B cell (primary cell): ENCODE measurements at regions not wholly inside any gene's neighbourhood (a gene's known extent, or its start where the extent isn't known, plus 50 kb on each side); places are given as distances from the start of the nearest gene placed in this dataset.

ENCODE experiments used
- ATAC-seq: fragments of 200-7000 bp; cut with Tn5 transposase; one replicate; pipeline ENCODE4 v1.10.0; 2021; ENCODE audit warnings: low read depth, mild to moderate bottlenecking, moderate number of reproducible peaks, moderate library complexity
- CTCF ChIA-PET: fragments of 350-600 bp; sonication (Branson Sonifier 250); formaldehyde crosslinking; loops from one replicate; lab custom pipeline; 2021; ENCODE audit warnings: antibody characterized with exemption, inconsistent platforms; lab: Charles Lee
- POLR2A ChIA-PET: fragments of 350-600 bp; sonication (Branson Sonifier 250); formaldehyde crosslinking; loops from one replicate; lab custom pipeline; 2021; ENCODE audit warnings: antibody characterized with exemption; lab: Charles Lee
- DNase-seq: peaks from one replicate; pipeline ENCODE4 v3.0.0; 2013
- H2AFZ ChIP-seq: 2 replicates; pipeline ENCODE4 v1.6.1; 2012; ENCODE audit warnings: mild to moderate bottlenecking, low read depth, low read length; ENCODE audit not compliant: insufficient read depth, poor library complexity, severe bottlenecking
- H3K27ac ChIP-seq, 2 donors: 1 replicate in 1 of 2; 2 replicates in 1 of 2; pipeline ENCODE4 v1.5.1; 2012 to 2013; ENCODE audit warnings: low read length in 2 of 2, mild to moderate bottlenecking in 2 of 2, moderate library complexity in 1 of 2
- H3K27me3 ChIP-seq, 4 experiments: fragments of 200-600 bp in 1 of 4; sonication (generic) in 1 of 4; replicated peaks in 1 of 4; 1 replicate in 2 of 4; 2 replicates in 2 of 4; pipeline versions ENCODE4 v1.6.1 to v1.7.0; 2013 to 2016; ENCODE audit warnings: low read length in 3 of 4, mild to moderate bottlenecking in 2 of 4, mixed read lengths in 1 of 4, moderate library complexity in 1 of 4; ENCODE audit not compliant: insufficient read depth in 4 of 4, control insufficient read depth in 3 of 4; ENCODE audit errors: control extremely low read depth in 1 of 4
- H3K36me3 ChIP-seq, 2 experiments: replicated peaks in 1 of 2; 1 replicate in 1 of 2; 2 replicates in 1 of 2; pipeline versions ENCODE4 v1.6.1 to v1.7.1; 2013; ENCODE audit warnings: low read length in 1 of 2; ENCODE audit not compliant: insufficient read depth in 2 of 2, control insufficient read depth in 1 of 2; ENCODE audit errors: control extremely low read depth in 1 of 2, extremely low read depth in 1 of 2
- H3K4me1 ChIP-seq, 2 donors: fragments of 200-600 bp in 1 of 2; sonication (generic) in 1 of 2; 1 replicate in 1 of 2; 2 replicates in 1 of 2; pipeline versions ENCODE4 v1.5.1 to v1.6.1; 2013 to 2017; ENCODE audit warnings: low read length in 2 of 2; ENCODE audit not compliant: control insufficient read depth in 2 of 2, insufficient read depth in 2 of 2
- H3K4me2 ChIP-seq: replicated peaks from 2 replicates; pipeline ENCODE3; 2012; ENCODE audit warnings: mild to moderate bottlenecking, low read depth, low read length; ENCODE audit not compliant: poor library complexity, severe bottlenecking
- H3K4me3 ChIP-seq, 5 experiments: fragments of 200-600 bp in 1 of 5; sonication (generic) in 1 of 5; 1 replicate in 3 of 5; 2 replicates in 2 of 5; pipeline versions ENCODE4 v1.5.1 to v1.7.0; 2011 to 2016; ENCODE audit warnings: low read length in 4 of 5, mild to moderate bottlenecking in 4 of 5, low read depth in 2 of 5, control low read depth in 1 of 5, moderate library complexity in 1 of 5; ENCODE audit not compliant: insufficient read depth in 1 of 5; ENCODE audit errors: control extremely low read depth in 1 of 5, extremely low read depth in 1 of 5
- H3K79me2 ChIP-seq: fragments of 200-600 bp; sonication (generic); one replicate; pipeline ENCODE4 v1.6.0; 2016; ENCODE audit warnings: low read length; ENCODE audit not compliant: control insufficient read depth, insufficient read depth
- H3K9ac ChIP-seq: fragments of 200-600 bp; sonication (generic); 2 replicates; pipeline ENCODE4 v1.6.1; 2017; ENCODE audit warnings: mild to moderate bottlenecking, low read length, moderate library complexity
- H3K9me3 ChIP-seq, 3 donors: one replicate each; pipeline versions ENCODE4 v1.6.1 to v1.7.1; 2013; ENCODE audit warnings: low read length in 2 of 3; ENCODE audit not compliant: control insufficient read depth in 2 of 3, insufficient read depth in 1 of 3; ENCODE audit errors: control extremely low read depth in 1 of 3
- H4K20me1 ChIP-seq: 2 replicates; pipeline ENCODE4 v1.6.0; 2012; ENCODE audit warnings: mild to moderate bottlenecking, low read length; ENCODE audit not compliant: insufficient read depth, control insufficient read depth, poor library complexity, severe bottlenecking
- H3K27ac Mint-ChIP-seq: one replicate; pipeline ENCODE4 v1.8.0; 2021; ENCODE audit warnings: mixed read lengths
- H3K27me3 Mint-ChIP-seq: one replicate; pipeline ENCODE4 v1.8.0; 2021; ENCODE audit warnings: mixed read lengths
- H3K4me1 Mint-ChIP-seq: one replicate; pipeline ENCODE4 v1.8.0; 2021; ENCODE audit warnings: mixed read lengths
- H3K4me3 Mint-ChIP-seq: one replicate; pipeline ENCODE4 v1.8.0; 2021; ENCODE audit warnings: mixed read lengths
- H3K9me3 Mint-ChIP-seq: one replicate; pipeline ENCODE4 v1.8.0; 2022; ENCODE audit warnings: mixed read lengths; ENCODE audit not compliant: insufficient read depth
- EZH2 ChIP-seq: IDR thresholded peaks from 2 replicates; pipeline ENCODE4 v1.6.1; 2012; ENCODE audit warnings: borderline replicate concordance, low read depth, mild to moderate bottlenecking, moderate library complexity, low read length; ENCODE audit not compliant: insufficient read depth, poor library complexity, severe bottlenecking
- WGBS: methylation state at CpG from one replicate; pipeline ENCODE4 v1.1.5; 2013; ENCODE audit warnings: missing lambda C conversion rate; ENCODE audit not compliant: insufficient coverage; 5-methylcytosine and 5-hydroxymethylcytosine counted together
- intact Hi-C: fragments of 100-400 bp; cut with micrococcal nuclease; formaldehyde crosslinking; loops from one replicate; pipeline ENCODE4 v1.10.0; 2022
- TF ChIP-seq, protein P1 (sequence below): fragments of 200-600 bp; IDR thresholded peaks from one replicate; pipeline ENCODE4 v1.8.0; 2022; ENCODE audit warnings: antibody characterized with exemption, mild to moderate bottlenecking

DNA sequence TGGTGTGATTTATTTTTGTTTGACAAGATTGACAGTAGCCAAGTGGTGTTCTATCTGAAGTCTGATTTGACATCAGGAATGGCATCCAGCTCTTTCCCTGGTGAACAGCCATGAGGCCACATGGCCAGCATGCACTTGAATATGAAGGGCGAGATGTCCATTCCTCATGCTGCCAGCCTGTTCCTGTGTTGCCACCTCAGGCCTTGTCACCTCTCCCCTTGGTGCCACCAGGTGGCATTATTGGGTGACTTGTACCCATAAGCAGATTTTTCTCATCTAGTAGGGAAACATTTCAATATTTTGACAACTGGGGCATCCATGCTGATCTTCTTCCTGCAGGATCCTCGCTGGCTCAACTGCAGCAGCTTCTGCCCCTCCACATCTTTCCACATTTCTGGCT lies 199.1 kb downstream of the ERMARD start:
- H2AFZ ChIP-seq, result no peak overlapping the region
- no peaks in the 10 kb centered on the region for H3K79me2 ChIP-seq
- TF ChIP-seq EZH2, result no peak
- TF ChIP-seq, protein P1, sequence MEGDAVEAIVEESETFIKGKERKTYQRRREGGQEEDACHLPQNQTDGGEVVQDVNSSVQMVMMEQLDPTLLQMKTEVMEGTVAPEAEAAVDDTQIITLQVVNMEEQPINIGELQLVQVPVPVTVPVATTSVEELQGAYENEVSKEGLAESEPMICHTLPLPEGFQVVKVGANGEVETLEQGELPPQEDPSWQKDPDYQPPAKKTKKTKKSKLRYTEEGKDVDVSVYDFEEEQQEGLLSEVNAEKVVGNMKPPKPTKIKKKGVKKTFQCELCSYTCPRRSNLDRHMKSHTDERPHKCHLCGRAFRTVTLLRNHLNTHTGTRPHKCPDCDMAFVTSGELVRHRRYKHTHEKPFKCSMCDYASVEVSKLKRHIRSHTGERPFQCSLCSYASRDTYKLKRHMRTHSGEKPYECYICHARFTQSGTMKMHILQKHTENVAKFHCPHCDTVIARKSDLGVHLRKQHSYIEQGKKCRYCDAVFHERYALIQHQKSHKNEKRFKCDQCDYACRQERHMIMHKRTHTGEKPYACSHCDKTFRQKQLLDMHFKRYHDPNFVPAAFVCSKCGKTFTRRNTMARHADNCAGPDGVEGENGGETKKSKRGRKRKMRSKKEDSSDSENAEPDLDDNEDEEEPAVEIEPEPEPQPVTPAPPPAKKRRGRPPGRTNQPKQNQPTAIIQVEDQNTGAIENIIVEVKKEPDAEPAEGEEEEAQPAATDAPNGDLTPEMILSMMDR, result peak; percentile 36
- DNase-seq (peak; percentile 40), ATAC-seq (no peak)
- H3K27ac ChIP-seq, result no peak overlapping the region
- Mint-ChIP-seq H3K27ac (no peak overlapping the region), H3K9me3 (no peaks in the 10 kb centered on the region), H3K4me3 (no peak overlapping the region), H3K27me3 (peaks cover under 1% of the 10 kb centered on the region), H3K4me1 (peaks cover 6% of the 10 kb centered on the region)
- WGBS, result 79% methylated on average over 2 of the region's 2 CpGs
- no peaks in the 10 kb centered on the region for H3K9me3 ChIP-seq
- POLR2A ChIA-PET, result no interaction called here
- no peak overlapping the region for H3K4me3 ChIP-seq
- CTCF ChIA-PET, result interaction anchor here (0.6 to 2.2 kb wide), 7 partner anchors 9 to 579 kb away, joined by 3 to 14 read pairs (median 5); partner anchors contain the start of gene DLL1
- intact Hi-C loops, result loop anchor here (1.0 to 10.0 kb wide), 3 partner anchors 134 to 567 kb away; partner anchors contain the start of gene DLL1
- H4K20me1 ChIP-seq, result no peaks in the 10 kb centered on the region
- no peaks in the 10 kb centered on the region for H3K4me1 ChIP-seq
- H3K36me3 ChIP-seq, result no peaks in the 10 kb centered on the region
- H3K27me3 ChIP-seq, result no peaks in the 10 kb centered on the region
- no peak overlapping the region for H3K4me2 ChIP-seq
- H3K9ac ChIP-seq, result no peak overlapping the region

DNA sequence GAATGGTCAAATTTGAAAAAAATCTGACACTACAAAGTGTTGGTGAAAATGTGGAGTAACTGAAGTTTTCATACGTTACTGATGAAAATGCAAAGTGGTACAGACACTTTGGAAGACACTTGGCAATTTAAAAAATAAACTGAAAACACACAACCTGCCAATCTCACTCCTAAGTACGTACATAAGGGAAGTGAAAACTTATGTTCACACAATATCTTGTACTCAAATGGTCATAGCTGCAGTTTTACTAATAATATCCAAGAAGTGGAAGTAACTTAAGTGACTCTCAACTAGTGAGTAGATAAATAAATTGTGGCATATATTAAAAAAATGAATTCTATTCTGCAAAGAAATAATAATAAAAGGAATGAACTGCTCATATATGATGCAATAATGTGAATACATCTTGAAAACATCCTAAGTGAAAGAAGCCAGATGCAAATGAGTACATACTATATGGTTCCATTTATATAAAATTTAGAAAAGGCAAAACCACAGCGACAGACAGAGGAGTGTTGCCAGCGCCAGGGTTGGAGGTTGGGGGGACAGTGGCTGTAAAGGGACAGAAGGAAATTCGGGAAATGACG lies 198.2 kb downstream of the ERMARD start:
- Mint-ChIP-seq H3K27me3 (peaks cover 8% of the 10 kb centered on the region), H3K4me3 (no peak overlapping the region), H3K4me1 (peaks cover 6% of the 10 kb centered on the region), H3K27ac (no peak overlapping the region), H3K9me3 (no peaks in the 10 kb centered on the region)
- no peak for DNase-seq
- Histone ChIP-seq H2AFZ (no peak overlapping the region), H3K4me1 (no peaks in the 10 kb centered on the region), H3K36me3 (no peaks in the 10 kb centered on the region), H3K27ac (no peak overlapping the region), H3K9ac (no peak overlapping the region), H3K9me3 (no peaks in the 10 kb centered on the region), H3K4me3 (no peak overlapping the region), H4K20me1 (no peaks in the 10 kb centered on the region), H3K4me2 (no peak overlapping the region), H3K79me2 (no peaks in the 10 kb centered on the region), H3K27me3 (no peaks in the 10 kb centered on the region)
- intact Hi-C loops, result loop anchor here (1.0 to 10.0 kb wide), 4 partner anchors 135 to 568 kb away; partner anchors contain the start of gene DLL1
- no peak for TF ChIP-seq EZH2
- TF ChIP-seq, protein P1, result no peak
- POLR2A ChIA-PET, result interaction anchor here (0.5 kb wide), 1 partner anchor 138 kb away, joined by 3 read pairs; no protein-coding TSS in a partner anchor
- no peak for ATAC-seq
- CTCF ChIA-PET, result interaction anchor here (0.9 to 2.2 kb wide), 5 partner anchors 10 to 568 kb away, joined by 3 to 14 read pairs (median 3); no protein-coding TSS in a partner anchor
- WGBS, result no CpG with 5 or more reads among the region's 6 CpGs
